A204.1 (cell line): ENCODE measurements at regions not wholly inside any gene's neighbourhood (a gene's known extent, or its start where the extent isn't known, plus 50 kb on each side); places are given as distances from the start of the nearest gene placed in this dataset.
"Not testable (repeated sequence)": the region's sequence is repeated elsewhere in the genome, so short reads cannot be mapped to it uniquely, and the experiment has no call there.

Source experiments
- FAIRE-seq: peaks from 2 replicates; lab custom pipeline; 2012; peaks lifted over from hg19 to GRCh38; lab: Jason Lieb, UNC

DNA sequence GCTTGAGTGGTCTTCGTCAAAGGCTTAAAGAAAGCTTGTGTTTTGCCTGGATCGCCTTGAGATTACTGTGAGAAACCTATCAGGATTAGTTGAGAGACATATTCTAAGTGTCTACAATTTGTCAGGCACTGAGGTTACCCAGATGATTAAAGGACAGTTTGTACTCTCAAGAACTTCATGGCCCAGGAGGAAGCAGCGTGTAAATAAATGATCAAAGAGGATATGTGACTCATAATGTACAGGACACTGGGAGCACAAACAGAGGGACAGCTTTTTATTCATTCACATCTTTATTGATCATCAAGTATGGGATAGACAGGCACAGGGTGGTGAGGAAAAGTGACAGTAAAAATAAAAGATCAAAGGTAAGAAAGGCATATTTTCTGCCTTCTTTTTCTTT lies 152.6 kb upstream of the FSHR start:
- FAIRE-seq: no peak

DNA sequence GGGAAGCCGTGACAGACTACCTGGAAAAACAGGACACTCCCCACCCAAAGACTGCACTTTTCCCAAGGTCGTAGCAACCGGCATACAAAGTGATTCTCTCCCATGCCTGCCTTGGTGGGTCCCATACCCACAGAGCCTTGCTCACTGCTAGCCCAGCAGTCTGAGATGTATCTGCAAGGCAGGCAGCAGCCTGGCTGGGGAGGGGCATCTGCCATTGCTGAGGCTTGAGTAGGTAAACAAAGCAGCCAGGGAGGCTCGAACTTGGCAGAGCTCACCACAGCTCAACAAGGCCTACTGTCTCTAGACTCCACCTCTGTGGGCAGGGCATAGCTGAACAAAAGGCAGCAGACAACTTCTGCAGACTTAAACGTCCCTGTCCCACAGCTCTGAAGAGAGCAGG lies 144.4 kb upstream of the FSHR start:
- FAIRE-seq: not testable (repeated sequence)

- FAIRE-seq: no peak
Measured at GRCh38 chr2:49298230-49298629, 143.9 kb upstream of the FSHR start.

- no peak for FAIRE-seq
Measured at GRCh38 chr2:49296107-49296867, 142.0 kb upstream of the FSHR start.

DNA sequence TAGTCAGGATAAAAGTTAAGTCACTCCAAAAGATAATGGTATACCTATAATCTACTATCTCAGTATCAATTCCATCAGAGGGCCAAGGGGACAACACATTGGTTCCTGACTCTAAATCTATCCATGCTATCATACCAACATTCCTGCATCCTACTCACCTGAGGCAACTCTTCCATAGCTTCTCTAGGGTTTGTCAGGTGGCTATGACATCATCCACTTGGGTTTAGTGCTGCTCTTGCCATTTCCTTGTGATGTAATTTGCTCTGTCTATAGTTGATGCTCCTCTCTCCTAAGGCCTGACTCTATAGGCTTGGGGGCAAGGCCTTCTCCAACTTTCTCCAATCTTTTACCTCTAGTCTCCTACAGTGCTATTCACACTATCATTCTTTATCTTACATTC lies 139.9 kb upstream of the FSHR start:
- no peak for FAIRE-seq

DNA sequence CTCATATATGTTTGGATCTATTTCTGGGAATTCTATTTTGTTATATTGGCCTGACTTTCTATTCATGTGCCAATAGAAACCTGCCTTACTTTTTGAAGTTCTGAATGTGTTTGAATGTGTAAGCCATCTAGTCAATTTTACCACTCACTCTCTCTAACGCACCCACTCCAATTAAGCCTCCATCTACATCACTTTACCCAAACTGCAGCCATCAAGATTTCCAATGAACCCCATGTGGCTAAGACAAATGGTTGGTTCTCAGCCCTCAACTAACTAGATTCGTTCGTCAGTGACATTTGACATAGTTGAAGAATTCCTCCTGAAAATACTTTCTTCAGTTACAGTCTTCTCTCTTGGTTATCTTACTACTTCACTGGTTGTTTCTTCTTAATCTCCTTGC lies 137.3 kb upstream of the FSHR start:
- no peak for FAIRE-seq

DNA sequence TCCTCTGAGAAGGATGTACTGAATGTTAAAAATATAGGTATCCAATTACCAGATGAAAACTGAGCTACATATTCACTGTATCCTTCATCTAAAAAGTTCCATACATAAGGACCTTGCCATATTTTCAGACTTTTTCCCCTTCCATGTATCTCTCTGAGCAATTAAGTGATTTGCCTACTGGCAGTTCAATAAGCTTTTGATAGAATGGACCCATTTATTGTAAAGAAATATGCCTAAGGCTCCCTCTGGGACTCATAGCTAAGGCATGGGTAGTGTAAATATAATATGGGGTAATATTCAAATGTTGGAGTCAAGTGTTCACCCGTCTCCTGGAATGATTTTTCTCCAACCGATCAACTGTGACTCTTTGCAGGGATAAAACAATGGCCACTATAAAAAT lies 135.4 kb upstream of the FSHR start:
- FAIRE-seq: no peak

DNA sequence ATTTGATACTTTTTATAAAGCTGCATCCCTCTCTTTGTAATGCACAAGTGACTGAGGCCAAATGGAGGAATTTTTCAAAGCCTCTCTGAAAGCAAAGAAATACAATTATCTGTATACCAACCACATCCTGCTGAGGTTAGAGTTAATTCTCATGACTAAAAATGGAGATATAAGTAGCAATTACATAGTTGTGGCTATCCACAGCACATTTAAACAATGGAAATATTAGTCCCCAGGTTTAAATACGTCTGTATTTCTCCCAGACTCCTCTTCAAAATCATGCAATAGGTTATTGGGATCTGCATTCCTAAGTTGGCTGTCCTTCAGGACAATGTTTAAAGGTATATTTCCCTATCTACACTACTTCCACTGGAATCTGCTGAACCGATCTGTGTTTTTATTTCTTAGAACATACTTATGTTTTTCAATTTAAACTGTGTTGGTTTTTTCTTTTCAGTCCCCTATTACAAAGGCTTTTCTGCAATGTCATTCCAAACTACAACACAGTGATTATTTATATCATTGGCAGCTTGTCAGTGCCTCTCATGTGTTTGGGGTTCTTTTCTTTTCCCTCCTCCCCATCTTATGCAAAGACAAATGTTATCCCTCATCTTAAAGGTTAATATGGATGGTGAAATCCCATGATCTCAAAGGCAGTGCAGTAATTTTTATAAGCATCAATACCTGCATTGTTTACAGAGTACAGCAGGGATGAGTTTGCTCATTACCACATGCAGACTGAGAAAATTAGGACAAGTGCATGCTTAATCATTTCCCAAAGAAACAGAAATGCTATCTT lies 134.8 kb upstream of the FSHR start:
- FAIRE-seq: no peak

DNA sequence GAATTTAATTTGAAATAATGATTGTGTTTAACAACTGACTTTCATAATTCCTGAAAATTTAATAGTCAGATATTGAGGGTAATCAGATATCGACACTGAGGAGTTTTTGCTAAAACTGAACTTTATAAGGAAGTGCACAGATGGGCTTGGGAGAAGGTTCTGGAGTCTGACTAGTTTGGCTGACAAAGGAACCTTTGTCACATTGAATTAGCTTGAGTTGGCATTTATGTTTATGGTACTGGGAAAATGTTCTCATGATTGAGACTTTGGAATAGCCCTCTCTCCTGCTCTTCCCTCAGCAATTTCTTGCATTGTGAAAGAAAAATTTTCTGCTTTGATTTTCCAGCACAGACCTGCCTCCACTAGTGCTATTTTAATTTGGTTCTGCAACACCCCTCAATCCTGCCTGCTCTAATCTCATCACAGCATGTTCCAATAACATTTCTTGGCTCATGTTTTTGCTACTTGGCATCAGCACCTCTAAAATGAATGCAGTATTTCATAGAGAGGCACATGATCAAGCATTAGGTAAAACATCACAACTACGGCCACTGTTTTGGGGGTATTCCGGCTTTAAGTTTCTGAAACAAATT lies 133.9 kb upstream of the FSHR start:
- no peak for FAIRE-seq

GRCh38 chr2:49286726-49287125 lies 132.4 kb upstream of the FSHR start:
- no peak for FAIRE-seq

DNA sequence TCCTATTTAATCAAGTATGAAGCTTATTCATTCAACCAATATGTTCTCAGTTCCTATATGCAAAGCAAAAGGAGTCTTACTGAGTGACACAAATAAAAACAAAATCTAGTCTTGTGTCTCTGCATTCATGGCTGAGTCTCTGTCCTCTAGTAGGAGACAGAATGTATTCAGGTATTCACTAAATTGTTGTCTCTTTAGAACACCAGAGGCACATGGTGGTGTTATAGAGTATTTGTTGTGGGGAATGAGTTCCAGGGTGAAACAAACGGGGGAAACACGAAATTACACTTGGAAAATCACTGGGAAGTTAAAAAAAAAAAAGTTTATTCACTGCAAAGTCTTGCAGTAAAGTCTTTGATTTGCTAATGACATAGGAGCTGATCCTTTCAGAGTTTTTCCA lies 131.7 kb upstream of the FSHR start:
- FAIRE-seq: no peak

DNA sequence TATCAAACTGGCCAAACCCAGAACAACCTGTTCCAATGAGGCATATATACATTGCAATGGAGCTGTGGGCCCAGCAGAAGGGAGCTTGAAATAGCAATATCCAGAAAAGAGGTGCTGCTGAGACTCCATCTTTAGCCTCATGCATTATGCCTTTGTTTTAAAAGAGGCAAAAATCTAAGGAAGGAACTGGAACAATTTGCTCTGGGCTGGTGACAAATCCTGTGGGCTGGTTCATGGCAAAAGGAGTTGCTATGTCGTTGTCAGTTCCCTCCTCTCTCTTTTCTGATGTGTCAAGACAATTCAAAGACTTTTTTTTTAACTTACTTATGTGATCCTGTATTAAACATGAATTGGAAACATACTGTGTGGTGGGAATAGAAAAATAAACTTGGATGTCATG lies 124.2 kb upstream of the FSHR start:
- FAIRE-seq: no peak

DNA sequence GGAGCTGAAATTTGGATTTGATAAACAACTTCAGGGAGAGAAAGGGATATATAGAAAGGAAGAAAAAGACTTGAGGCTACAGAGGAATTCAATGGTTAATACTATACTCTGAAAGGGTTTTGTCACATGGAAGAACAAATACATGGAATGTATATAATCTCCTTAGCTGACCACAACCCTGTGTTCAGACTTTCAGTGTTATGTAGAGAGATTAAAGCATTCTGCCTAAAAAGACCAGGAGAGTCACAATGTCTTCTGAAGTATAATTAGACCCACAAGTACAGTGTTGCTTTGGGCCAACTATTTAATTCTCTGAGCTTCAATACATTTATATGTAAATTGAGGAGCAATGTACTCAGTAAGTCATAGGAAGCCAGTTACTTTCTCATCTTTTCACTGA lies 123.8 kb upstream of the FSHR start:
- FAIRE-seq: no peak

GRCh38 chr2:49271060-49271606 lies 116.8 kb upstream of the FSHR start:
- no peak for FAIRE-seq

DNA sequence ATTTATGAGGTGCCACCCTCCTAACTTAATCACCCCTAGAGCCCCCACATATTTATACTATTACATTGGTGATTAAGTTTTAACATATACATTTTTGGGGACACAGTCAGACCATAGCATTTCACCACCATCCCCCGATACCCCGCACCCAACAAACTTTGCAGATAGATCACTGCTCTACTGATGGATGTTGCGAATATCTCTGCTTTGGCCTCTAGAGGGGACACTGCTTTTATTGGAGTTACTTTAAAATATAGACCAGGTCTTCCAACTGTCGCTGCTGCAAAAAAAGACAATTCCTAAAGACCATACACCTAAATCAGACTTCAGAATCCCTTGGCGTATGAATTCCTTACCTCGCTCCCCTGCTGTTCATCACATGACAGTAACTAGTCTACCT lies 115.8 kb upstream of the FSHR start:
- FAIRE-seq: no peak

- no peak for FAIRE-seq
Measured at GRCh38 chr2:49265471-49265870, 111.2 kb upstream of the FSHR start.

DNA sequence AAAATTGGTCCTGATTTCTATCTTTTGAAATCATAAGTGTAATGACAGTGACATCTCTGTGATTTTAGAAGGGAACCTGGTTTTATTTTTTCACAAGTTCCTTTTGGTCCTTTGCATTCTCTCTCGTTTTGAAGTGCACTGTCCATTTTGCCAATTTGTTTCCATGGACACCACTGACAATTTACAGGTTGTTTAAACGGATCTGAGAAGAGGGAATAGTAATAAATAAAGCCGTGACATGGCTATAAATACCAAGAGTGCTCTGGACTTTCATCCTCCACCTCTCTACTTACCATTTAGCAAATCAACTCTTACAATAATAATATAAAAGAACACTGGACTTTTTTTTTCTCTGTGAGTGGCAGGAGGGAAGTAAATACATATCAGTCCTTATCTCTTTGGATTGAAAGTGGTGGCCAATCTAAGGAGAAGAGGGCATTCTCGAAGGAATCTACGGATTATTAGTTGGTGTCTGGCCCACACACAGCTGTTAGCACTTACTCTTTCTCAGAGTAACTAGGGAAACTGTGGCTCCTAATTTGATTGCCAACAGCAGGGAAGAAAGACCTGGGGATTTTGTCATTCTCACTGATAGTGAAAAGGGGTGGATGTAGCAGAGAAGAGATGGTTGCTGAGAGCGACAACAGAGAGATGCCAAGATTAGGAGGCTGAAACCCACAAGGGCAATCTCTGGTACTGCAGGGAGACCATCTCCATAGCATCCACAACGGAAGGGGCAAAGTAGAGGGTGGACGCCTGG lies 108.7 kb upstream of the FSHR start:
- no peak for FAIRE-seq

DNA sequence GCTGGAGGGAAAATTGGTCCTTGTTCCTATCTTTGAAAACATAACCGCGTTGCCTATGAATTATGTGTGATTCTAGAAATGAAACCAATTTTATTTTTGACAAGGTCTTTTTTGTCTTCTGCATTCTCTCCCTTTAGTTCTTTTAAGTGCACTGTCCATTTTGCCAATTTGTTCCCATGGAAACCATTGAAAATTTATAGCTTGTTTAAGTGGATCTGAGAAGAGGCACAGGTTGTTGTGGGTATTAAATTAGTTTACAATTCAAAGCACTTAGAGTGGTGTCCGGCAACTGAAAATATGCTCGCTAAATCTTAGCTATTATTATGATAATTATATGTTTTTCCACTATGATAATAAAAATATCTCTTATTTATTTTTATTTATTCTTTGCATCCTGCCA lies 107.5 kb upstream of the FSHR start:
- no peak for FAIRE-seq

DNA sequence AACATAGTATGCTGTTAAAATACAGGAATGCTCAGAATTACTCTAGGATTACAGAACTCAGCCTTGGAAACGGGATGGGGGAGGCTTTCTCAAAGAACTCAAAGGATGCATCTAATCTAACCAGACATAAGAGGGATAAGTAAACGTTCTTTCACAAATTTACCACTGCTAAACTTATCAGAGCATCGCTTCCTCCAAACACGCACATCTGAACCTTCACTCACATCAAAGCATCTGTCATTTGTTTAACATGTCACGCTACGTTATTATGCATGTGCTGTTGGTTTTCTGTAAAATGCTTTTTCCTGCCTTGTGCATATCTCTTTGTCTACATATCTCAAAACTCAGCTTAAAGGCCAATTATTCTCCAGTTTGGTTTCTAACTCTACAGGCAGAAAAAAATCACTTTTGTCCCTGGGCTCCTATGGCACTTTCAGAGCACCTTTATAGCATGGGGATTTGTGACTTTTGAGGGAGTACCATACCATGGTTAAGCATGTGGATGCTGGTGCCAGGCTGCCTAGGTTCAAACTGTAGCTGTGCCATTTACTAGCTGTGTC lies 106.7 kb upstream of the FSHR start:
- FAIRE-seq: no peak

DNA sequence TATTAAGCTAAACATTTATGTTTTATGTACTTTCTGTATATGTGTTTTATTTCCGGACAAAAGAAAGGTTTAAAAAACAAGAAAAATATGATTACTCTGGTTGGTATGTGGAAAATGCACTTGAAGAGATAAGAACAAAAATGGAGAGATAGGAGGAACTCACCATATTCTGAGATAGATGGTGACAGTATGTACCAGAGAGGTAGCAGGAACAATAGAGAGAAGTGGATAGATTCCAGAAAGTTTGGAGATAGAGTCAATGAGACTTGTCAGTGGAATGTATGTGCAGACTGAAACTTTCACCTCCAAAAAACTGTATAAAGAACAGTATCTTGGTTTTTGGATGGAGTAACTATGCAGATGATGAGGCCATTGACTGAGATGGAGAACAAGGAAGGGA lies 105.6 kb upstream of the FSHR start:
- no peak for FAIRE-seq

DNA sequence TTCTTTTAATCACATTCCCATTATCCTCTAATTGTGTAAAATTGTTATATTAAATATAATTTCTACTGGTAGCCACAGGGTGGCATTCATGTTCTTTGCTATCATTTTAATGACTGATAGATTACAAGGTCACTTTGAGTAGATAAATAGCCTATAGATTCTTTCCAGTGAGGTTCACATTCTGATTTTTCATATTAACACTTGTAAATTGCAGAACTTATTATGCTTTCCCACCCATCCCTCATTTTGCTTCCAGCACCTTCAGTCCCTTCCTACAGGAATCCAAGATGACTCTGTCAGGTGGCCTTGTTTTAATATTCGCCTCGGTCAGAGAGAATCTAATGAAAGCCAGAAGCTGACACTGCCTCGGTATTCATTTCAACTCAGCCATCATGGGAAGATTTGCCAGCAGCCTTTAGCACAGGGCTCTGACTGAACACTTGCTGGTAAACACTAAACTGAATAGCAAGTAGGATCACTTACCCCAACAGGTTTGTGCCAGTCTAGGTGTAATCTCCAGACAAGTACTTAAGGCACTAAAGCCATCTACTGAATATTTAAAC lies 101.2 kb upstream of the FSHR start:
- no peak for FAIRE-seq

DNA sequence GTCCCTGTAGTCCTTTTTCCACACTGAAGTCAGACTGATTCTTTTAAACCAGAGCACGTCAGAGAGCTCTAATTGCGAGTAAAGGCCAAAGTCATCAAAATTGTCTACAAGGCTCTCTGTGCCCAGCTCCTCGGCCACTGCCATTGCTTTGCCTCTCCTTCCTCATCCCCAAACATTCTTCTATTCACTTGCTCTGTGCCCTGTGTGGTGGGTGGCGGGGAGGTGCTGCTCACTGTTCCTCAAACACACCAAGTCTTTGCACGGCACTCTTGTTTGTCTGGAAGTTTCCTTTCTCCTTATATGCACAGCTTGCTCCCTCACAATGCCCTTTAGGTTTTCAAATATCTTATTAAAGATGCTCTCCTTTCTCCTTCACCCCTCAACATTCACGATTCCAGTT lies 100.1 kb upstream of the FSHR start:
- FAIRE-seq: no peak
